ENCODE measurements at regions not wholly inside any gene's neighbourhood (a gene's known extent, or its start where the extent isn't known, plus 50 kb on each side); places are given as distances from the start of the nearest gene placed in this dataset.

GRCh38 chr12:71222436-71222835, 64.6 kb upstream of the TSPAN8 start:
- TF ChIP-seq CTCF (IDR thresholded peaks at IDR 0.05) = no peak

- TF ChIP-seq CTCF (IDR thresholded peaks at IDR 0.05) = no peak
These were observed 62.5 kb upstream of the TSPAN8 start for GRCh38 chr12:71220260-71220659.

GRCh38 chr12:71219224-71219623, 61.4 kb upstream of the TSPAN8 start:
- TF ChIP-seq CTCF (IDR thresholded peaks at IDR 0.05) = no peak

- TF ChIP-seq CTCF (IDR thresholded peaks at IDR 0.05) = no peak
These were observed 60.8 kb upstream of the TSPAN8 start for GRCh38 chr12:71218616-71219015.

GRCh38 chr12:71216725-71217579, 59.2 kb upstream of the TSPAN8 start:
- peak; percentile 81 for TF ChIP-seq CTCF (IDR thresholded peaks at IDR 0.05)

- TF ChIP-seq CTCF (IDR thresholded peaks at IDR 0.05) = no peak
These were observed 56.9 kb upstream of the TSPAN8 start for GRCh38 chr12:71214511-71215285.

GRCh38 chr12:71208053-71208685, 50.4 kb upstream of the TSPAN8 start:
- no peak for TF ChIP-seq CTCF (IDR thresholded peaks at IDR 0.05)
